Psoas muscle (tissue), 7 donors: ENCODE measurements at regions not wholly inside any gene's neighbourhood (a gene's known extent, or its start where the extent isn't known, plus 50 kb on each side); places are given as distances from the start of the nearest gene placed in this dataset.

Experiments used
- ATAC-seq, 4 donors: fragments of 200-7000 bp; cut with Tn5 transposase; one replicate each; pipeline ENCODE4 v1.9.1; 2020; ENCODE audit warnings: moderate library complexity in 3 of 4, mild to moderate bottlenecking in 2 of 4
- DNase-seq, 2 donors: peaks; one replicate each; pipeline ENCODE4 v3.0.0-alpha.2; 2020
- H3K27ac ChIP-seq: fragments of 200-600 bp; one replicate; pipeline ENCODE4 v1.8.0; 2022
- H3K27me3 ChIP-seq, 3 donors: fragments of 200-600 bp in 1 of 3; one replicate each; pipeline versions ENCODE4 v1.6.1 to v1.8.0; 2013 to 2022; ENCODE audit warnings: low read length in 2 of 3, mild to moderate bottlenecking in 2 of 3, moderate library complexity in 1 of 3; ENCODE audit not compliant: insufficient read depth in 3 of 3
- H3K36me3 ChIP-seq, 2 donors: fragments of 200-600 bp in 1 of 2; one replicate each; pipeline versions ENCODE4 v1.6.1 to v1.8.0; 2013 to 2022; ENCODE audit warnings: low read depth in 1 of 2, mild to moderate bottlenecking in 1 of 2, moderate library complexity in 1 of 2; ENCODE audit not compliant: insufficient read depth in 1 of 2
- H3K4me1 ChIP-seq: fragments of 200-600 bp; one replicate; pipeline ENCODE4 v1.8.0; 2022
- H3K4me3 ChIP-seq: fragments of 200-600 bp; one replicate; pipeline ENCODE4 v1.8.0; 2022; ENCODE audit warnings: mild to moderate bottlenecking
- H3K9me3 ChIP-seq: fragments of 200-600 bp; one replicate; pipeline ENCODE4 v1.8.0; 2022
- WGBS, 3 donors: extraction: QIAGEN DNeasy Blood & Tissue Kit; methylation state at CpG; one replicate each; pipeline versions ENCODE4 v1.1.6 to v1.1.7; 2013; 5-methylcytosine and 5-hydroxymethylcytosine counted together
- intact Hi-C, 2 donors: fragments of 100-400 bp; cut with DNase I; formaldehyde crosslinking; loops; one replicate each; pipeline versions ENCODE4 v1.11.0 to v1.14.2; 2022
- TF ChIP-seq, protein P1 (sequence below): fragments of 200-600 bp; IDR thresholded peaks from one replicate; pipeline ENCODE4 v1.8.0; 2022; ENCODE audit warnings: antibody characterized with exemption
- donor health status: healthy with polysubstance abuse.
- donor health status: DM: no; HTN: no; CAD: no; lungs with moderate emphysema.
- donor health status: Bipolar disorder and iron deficiency.
- donor health status: healthy.
- donor health status: DM: yes; HTN: yes; CAD: no.
- donor health status: DM: no; HTN: no; CAD: no.
- donor health status: DM: yes; HTN: yes; CAD: no.

- WGBS, 3 donors = 60 to 62% (median 60%) methylated on average over 3 of the region's 3 CpGs
- no peak for DNase-seq
- TF ChIP-seq, protein P1, sequence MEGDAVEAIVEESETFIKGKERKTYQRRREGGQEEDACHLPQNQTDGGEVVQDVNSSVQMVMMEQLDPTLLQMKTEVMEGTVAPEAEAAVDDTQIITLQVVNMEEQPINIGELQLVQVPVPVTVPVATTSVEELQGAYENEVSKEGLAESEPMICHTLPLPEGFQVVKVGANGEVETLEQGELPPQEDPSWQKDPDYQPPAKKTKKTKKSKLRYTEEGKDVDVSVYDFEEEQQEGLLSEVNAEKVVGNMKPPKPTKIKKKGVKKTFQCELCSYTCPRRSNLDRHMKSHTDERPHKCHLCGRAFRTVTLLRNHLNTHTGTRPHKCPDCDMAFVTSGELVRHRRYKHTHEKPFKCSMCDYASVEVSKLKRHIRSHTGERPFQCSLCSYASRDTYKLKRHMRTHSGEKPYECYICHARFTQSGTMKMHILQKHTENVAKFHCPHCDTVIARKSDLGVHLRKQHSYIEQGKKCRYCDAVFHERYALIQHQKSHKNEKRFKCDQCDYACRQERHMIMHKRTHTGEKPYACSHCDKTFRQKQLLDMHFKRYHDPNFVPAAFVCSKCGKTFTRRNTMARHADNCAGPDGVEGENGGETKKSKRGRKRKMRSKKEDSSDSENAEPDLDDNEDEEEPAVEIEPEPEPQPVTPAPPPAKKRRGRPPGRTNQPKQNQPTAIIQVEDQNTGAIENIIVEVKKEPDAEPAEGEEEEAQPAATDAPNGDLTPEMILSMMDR = no peak
- no peak for ATAC-seq
- Histone ChIP-seq H3K27ac (no peak overlapping the region), H3K4me3 (no peak overlapping the region), H3K36me3 (no peaks in the 10 kb centered on the region), H3K4me1 (no peaks in the 10 kb centered on the region), H3K9me3 (no peaks in the 10 kb centered on the region), H3K27me3 (no peaks in the 10 kb centered on the region)
- intact Hi-C loops = no loop called here
Observed at GRCh38 chr19:30731591-30731990, 359.4 kb downstream of the ZNF536 start.

DNA sequence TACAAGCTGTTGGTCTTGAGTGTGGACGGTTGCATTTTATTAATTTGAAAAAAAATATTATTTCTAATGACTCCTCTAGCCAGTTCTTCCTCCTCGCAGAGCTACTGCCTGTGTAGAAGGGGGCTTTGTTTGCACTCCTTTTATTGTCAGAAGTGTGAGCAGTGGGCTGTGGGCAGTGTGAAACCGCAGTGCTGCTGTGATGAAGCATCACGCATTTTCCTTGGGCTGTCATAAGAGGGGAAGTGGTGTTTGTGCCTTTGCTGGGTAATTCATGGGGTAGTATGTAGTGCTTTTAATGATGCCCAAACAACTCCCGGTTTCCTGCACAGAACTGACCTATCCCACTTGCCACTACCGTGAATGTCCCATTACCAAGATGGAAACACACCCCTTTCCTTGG is 357.3 kb downstream of the ZNF536 start:
- no peak overlapping the region for H3K27ac ChIP-seq
- H3K36me3 ChIP-seq = no peaks in the 10 kb centered on the region
- intact Hi-C loops = no loop called here
- TF ChIP-seq, protein P1 = no peak
- no peak overlapping the region for H3K4me3 ChIP-seq
- no peaks in the 10 kb centered on the region for H3K4me1 ChIP-seq
- no peaks in the 10 kb centered on the region for H3K9me3 ChIP-seq
- no peaks in the 10 kb centered on the region for H3K27me3 ChIP-seq
- DNase-seq = no peak
- 84 to 86% (median 85%) methylated on average over 6 of the region's 6 CpGs for WGBS, 3 donors
- ATAC-seq = no peak

GRCh38 chr19:30722761-30723160 is 350.6 kb downstream of the ZNF536 start:
- ATAC-seq (no peak), DNase-seq (no peak)
- intact Hi-C loops = no loop called here
- Histone ChIP-seq H3K4me1 (peaks cover 8% of the 10 kb centered on the region), H3K4me3 (no peak overlapping the region), H3K27me3 (no peaks in the 10 kb centered on the region), H3K36me3 (no peaks in the 10 kb centered on the region), H3K27ac (no peak overlapping the region), H3K9me3 (no peaks in the 10 kb centered on the region)
- WGBS, 3 donors = 58 to 67% (median 61%) methylated on average over 9 of the region's 9 CpGs
- TF ChIP-seq, protein P1 = no peak

- no peak for ATAC-seq
- Histone ChIP-seq H3K36me3 (no peaks in the 10 kb centered on the region), H3K4me1 (peaks cover 8% of the 10 kb centered on the region), H3K27me3 (no peaks in the 10 kb centered on the region), H3K27ac (no peak overlapping the region), H3K4me3 (no peak overlapping the region), H3K9me3 (no peaks in the 10 kb centered on the region)
- intact Hi-C loops = no loop called here
- DNase-seq = no peak
- TF ChIP-seq, protein P1 = no peak
- WGBS, 3 donors = 84 to 89% (median 87%) methylated on average over 8 of the region's 8 CpGs
Observed at GRCh38 chr19:30722186-30722585, 350.0 kb downstream of the ZNF536 start.

- DNase-seq = peak in 1 of 2 donors; percentile 53
- peak in 3 of 4 donors; percentile 35 to 62 (median 53) for ATAC-seq
- peak overlapping the region; percentile 58 for H3K27ac ChIP-seq
- 19 to 24% (median 23%) methylated on average over 9 of the region's 9 CpGs for WGBS, 3 donors
- TF ChIP-seq, protein P1 = no peak
- H3K27me3 ChIP-seq = no peaks in the 10 kb centered on the region
- H3K36me3 ChIP-seq = no peaks in the 10 kb centered on the region
- intact Hi-C loops = no loop called here
- H3K4me3 ChIP-seq = peak overlapping the region; percentile 78
- H3K4me1 ChIP-seq = peaks cover 8% of the 10 kb centered on the region
- no peaks in the 10 kb centered on the region for H3K9me3 ChIP-seq
Observed at GRCh38 chr19:30719999-30720345, 347.8 kb downstream of the ZNF536 start.
